CD4-positive, alpha-beta memory T cell (primary cell): ENCODE measurements at regions not wholly inside any gene's neighbourhood (a gene's known extent, or its start where the extent isn't known, plus 50 kb on each side); places are given as distances from the start of the nearest gene placed in this dataset.

ENCODE experiments used
- CTCF ChIA-PET: fragments of 350-600 bp; sonication (Branson Sonifier 250); formaldehyde crosslinking; loops from one replicate; lab custom pipeline; 2021; ENCODE audit warnings: inconsistent platforms; ENCODE audit not compliant: partially characterized antibody; lab: Charles Lee
- POLR2A ChIA-PET: fragments of 350-600 bp; sonication (Branson Sonifier 250); formaldehyde crosslinking; loops from one replicate; lab custom pipeline; 2021; ENCODE audit not compliant: partially characterized antibody; lab: Charles Lee
- DNase-seq, 5 donors: peaks; one replicate each; pipeline versions ENCODE4 v3.0.0 to v3.0.0-alpha.2; 2020 to 2022; ENCODE audit warnings: mixed read lengths in 1 of 5
- H3K27ac ChIP-seq: one replicate; pipeline ENCODE4 v1.7.0; 2013; ENCODE audit warnings: low read depth, low read length
- H3K27me3 ChIP-seq: 2 replicates; pipeline ENCODE4 v1.7.0; 2013; ENCODE audit warnings: mild to moderate bottlenecking, low read length, moderate library complexity; ENCODE audit not compliant: insufficient read depth
- H3K36me3 ChIP-seq: 2 replicates; pipeline ENCODE4 v1.7.0; 2013; ENCODE audit warnings: mild to moderate bottlenecking, low read length, moderate library complexity; ENCODE audit not compliant: insufficient read depth
- H3K4me1 ChIP-seq: 2 replicates; pipeline ENCODE4 v1.7.0; 2013; ENCODE audit warnings: mild to moderate bottlenecking, low read length, moderate library complexity; ENCODE audit not compliant: insufficient read depth
- H3K4me3 ChIP-seq, 2 donors: one replicate each; pipeline ENCODE4 v1.7.0; 2013; ENCODE audit warnings: low read length in 2 of 2, mild to moderate bottlenecking in 1 of 2
- H3K9me3 ChIP-seq, 2 donors: one replicate each; pipeline ENCODE4 v1.7.0; 2013; ENCODE audit warnings: low read length in 2 of 2, control low read depth in 1 of 2; ENCODE audit not compliant: control insufficient read depth in 1 of 2
- H3K27ac Mint-ChIP-seq, 7 donors: one replicate each; pipeline ENCODE4 v1.8.0; 2020 to 2021; ENCODE audit warnings: mixed read lengths in 7 of 7, mild to moderate bottlenecking in 6 of 7, inconsistent platforms in 3 of 7, moderate library complexity in 3 of 7
- H3K27me3 Mint-ChIP-seq, 2 donors: one replicate each; pipeline ENCODE4 v1.8.0; 2020 to 2021; ENCODE audit warnings: mixed read lengths in 2 of 2
- H3K36me3 Mint-ChIP-seq, 2 donors: one replicate each; pipeline ENCODE4 v1.8.0; 2020 to 2021; ENCODE audit warnings: mixed read lengths in 2 of 2, inconsistent platforms in 1 of 2, mild to moderate bottlenecking in 1 of 2
- H3K4me1 Mint-ChIP-seq, 4 donors: one replicate each; pipeline ENCODE4 v1.8.0; 2020 to 2021; ENCODE audit warnings: mixed read lengths in 4 of 4, mild to moderate bottlenecking in 1 of 4
- H3K4me3 Mint-ChIP-seq, 8 donors: one replicate each; pipeline ENCODE4 v1.8.0; 2020 to 2021; ENCODE audit warnings: mixed read lengths in 8 of 8, mild to moderate bottlenecking in 7 of 8, moderate library complexity in 6 of 8, inconsistent platforms in 3 of 8
- H3K9me3 Mint-ChIP-seq, 8 donors: one replicate each; pipeline ENCODE4 v1.8.0; 2020 to 2021; ENCODE audit warnings: mixed read lengths in 8 of 8, mild to moderate bottlenecking in 5 of 8, inconsistent platforms in 3 of 8, moderate library complexity in 1 of 8
- intact Hi-C: fragments of 100-400 bp; cut with micrococcal nuclease; formaldehyde crosslinking; loops from one replicate; pipeline ENCODE4 v1.15.1; 2023

GRCh38 chr1:208781391-208782045 lies 537.3 kb upstream of the PLXNA2 start:
- POLR2A ChIA-PET: no interaction called here
- no peak overlapping the region for H3K4me3 Mint-ChIP-seq
- H3K9me3 ChIP-seq: no peaks in the 10 kb centered on the region
- no peak overlapping the region for H3K27ac Mint-ChIP-seq
- CTCF ChIA-PET: no interaction called here
- no peaks in the 10 kb centered on the region for H3K4me1 Mint-ChIP-seq
- intact Hi-C loops: no loop called here
- no peaks in the 10 kb centered on the region for H3K27me3 ChIP-seq
- H3K36me3 Mint-ChIP-seq: no peaks in the 10 kb centered on the region
- peaks cover 0 to 1% of the 10 kb centered on the region in 2 donors for H3K27me3 Mint-ChIP-seq
- DNase-seq: no peak
- H3K27ac ChIP-seq: no peak overlapping the region
- peaks cover 0 to 2% (median 0%) of the 10 kb centered on the region in 8 donors for H3K9me3 Mint-ChIP-seq
- H3K4me1 ChIP-seq: no peaks in the 10 kb centered on the region
- no peak overlapping the region for H3K4me3 ChIP-seq
- H3K36me3 ChIP-seq: no peaks in the 10 kb centered on the region

GRCh38 chr1:208782186-208782585 lies 538.0 kb upstream of the PLXNA2 start:
- H3K27ac Mint-ChIP-seq: no peak overlapping the region
- H3K27me3 Mint-ChIP-seq: peaks cover 0 to 1% of the 10 kb centered on the region in 2 donors
- no peaks in the 10 kb centered on the region for H3K4me1 Mint-ChIP-seq
- H3K27me3 ChIP-seq: no peaks in the 10 kb centered on the region
- H3K27ac ChIP-seq: no peak overlapping the region
- H3K36me3 Mint-ChIP-seq: no peaks in the 10 kb centered on the region
- peaks cover 0 to 2% (median 0%) of the 10 kb centered on the region in 8 donors for H3K9me3 Mint-ChIP-seq
- no peaks in the 10 kb centered on the region for H3K4me1 ChIP-seq
- no peak overlapping the region for H3K4me3 Mint-ChIP-seq
- ChIA-PET CTCF (no interaction called here), POLR2A (no interaction called here)
- H3K36me3 ChIP-seq: no peaks in the 10 kb centered on the region
- intact Hi-C loops: no loop called here
- H3K4me3 ChIP-seq: no peak overlapping the region
- DNase-seq: no peak
- no peaks in the 10 kb centered on the region for H3K9me3 ChIP-seq

GRCh38 chr1:208785629-208786028 lies 541.4 kb upstream of the PLXNA2 start:
- Histone ChIP-seq H3K4me1 (no peaks in the 10 kb centered on the region), H3K27ac (no peak overlapping the region), H3K36me3 (no peaks in the 10 kb centered on the region), H3K27me3 (no peaks in the 10 kb centered on the region), H3K9me3 (no peaks in the 10 kb centered on the region), H3K4me3 (no peak overlapping the region)
- Mint-ChIP-seq H3K9me3 (peaks cover 0 to 2% (median 0%) of the 10 kb centered on the region in 8 donors), H3K27ac (no peak overlapping the region), H3K4me1 (no peaks in the 10 kb centered on the region), H3K36me3 (no peaks in the 10 kb centered on the region), H3K4me3 (no peak overlapping the region), H3K27me3 (peaks cover 0 to 4% of the 10 kb centered on the region in 2 donors)
- no peak for DNase-seq
- intact Hi-C loops: no loop called here
- ChIA-PET CTCF (interaction anchor here (1.0 kb wide), 1 partner anchor 12 kb away, joined by 3 read pairs; no protein-coding TSS in a partner anchor), POLR2A (no interaction called here)

- no peak for DNase-seq
- H3K36me3 Mint-ChIP-seq: no peaks in the 10 kb centered on the region
- Histone ChIP-seq H3K27me3 (no peaks in the 10 kb centered on the region), H3K36me3 (no peaks in the 10 kb centered on the region), H3K4me3 (no peak overlapping the region), H3K4me1 (no peaks in the 10 kb centered on the region), H3K27ac (no peak overlapping the region), H3K9me3 (no peaks in the 10 kb centered on the region)
- no peak overlapping the region for H3K4me3 Mint-ChIP-seq
- intact Hi-C loops: no loop called here
- ChIA-PET POLR2A (no interaction called here), CTCF (no interaction called here)
- peaks cover 0 to 4% of the 10 kb centered on the region in 2 donors for H3K27me3 Mint-ChIP-seq
- H3K9me3 Mint-ChIP-seq: peaks cover 0 to 2% (median 0%) of the 10 kb centered on the region in 8 donors
- no peaks in the 10 kb centered on the region for H3K4me1 Mint-ChIP-seq
- no peak overlapping the region for H3K27ac Mint-ChIP-seq
Observed at GRCh38 chr1:208787219-208787618, 543.0 kb upstream of the PLXNA2 start.

- Histone ChIP-seq H3K9me3 (no peaks in the 10 kb centered on the region), H3K4me3 (no peak overlapping the region), H3K4me1 (no peaks in the 10 kb centered on the region), H3K27me3 (no peaks in the 10 kb centered on the region), H3K36me3 (no peaks in the 10 kb centered on the region), H3K27ac (no peak overlapping the region)
- intact Hi-C loops: no loop called here
- Mint-ChIP-seq H3K27ac (no peak overlapping the region), H3K27me3 (peaks cover 2 to 4% of the 10 kb centered on the region in 2 donors), H3K9me3 (peaks cover 0 to 2% (median 0%) of the 10 kb centered on the region in 8 donors), H3K4me1 (no peaks in the 10 kb centered on the region), H3K4me3 (no peak overlapping the region), H3K36me3 (no peaks in the 10 kb centered on the region)
- no peak for DNase-seq
- ChIA-PET CTCF (no interaction called here), POLR2A (no interaction called here)
Observed at GRCh38 chr1:208788013-208788540, 543.9 kb upstream of the PLXNA2 start.

- intact Hi-C loops: no loop called here
- Histone ChIP-seq H3K27ac (no peak overlapping the region), H3K36me3 (no peaks in the 10 kb centered on the region), H3K4me1 (no peaks in the 10 kb centered on the region), H3K9me3 (no peaks in the 10 kb centered on the region), H3K4me3 (no peak overlapping the region), H3K27me3 (no peaks in the 10 kb centered on the region)
- Mint-ChIP-seq H3K4me3 (no peak overlapping the region), H3K9me3 (no peaks in the 10 kb centered on the region), H3K27me3 (peaks cover 4% of the 10 kb centered on the region in 2 donors), H3K27ac (no peak overlapping the region), H3K36me3 (no peaks in the 10 kb centered on the region), H3K4me1 (no peaks in the 10 kb centered on the region)
- POLR2A ChIA-PET: no interaction called here
- DNase-seq: no peak
- CTCF ChIA-PET: no interaction called here
Observed at GRCh38 chr1:208791456-208791855, 547.3 kb upstream of the PLXNA2 start.

GRCh38 chr1:208793861-208794345 lies 549.7 kb upstream of the PLXNA2 start:
- Histone ChIP-seq H3K4me3 (no peak overlapping the region), H3K9me3 (no peaks in the 10 kb centered on the region), H3K27me3 (no peaks in the 10 kb centered on the region), H3K27ac (no peak overlapping the region), H3K36me3 (no peaks in the 10 kb centered on the region), H3K4me1 (no peaks in the 10 kb centered on the region)
- DNase-seq: no peak
- ChIA-PET CTCF (no interaction called here), POLR2A (no interaction called here)
- Mint-ChIP-seq H3K4me1 (no peaks in the 10 kb centered on the region), H3K27ac (no peak overlapping the region), H3K36me3 (no peaks in the 10 kb centered on the region), H3K27me3 (peaks cover 0 to 5% of the 10 kb centered on the region in 2 donors), H3K9me3 (no peaks in the 10 kb centered on the region), H3K4me3 (no peak overlapping the region)
- intact Hi-C loops: no loop called here
